ENCODE measurements at regions not wholly inside any gene's neighbourhood (a gene's known extent, or its start where the extent isn't known, plus 50 kb on each side); places are given as distances from the start of the nearest gene placed in this dataset.
"Not testable (repeated sequence)": the region's sequence is repeated elsewhere in the genome, so short reads cannot be mapped to it uniquely, and the experiment has no call there.

DNA sequence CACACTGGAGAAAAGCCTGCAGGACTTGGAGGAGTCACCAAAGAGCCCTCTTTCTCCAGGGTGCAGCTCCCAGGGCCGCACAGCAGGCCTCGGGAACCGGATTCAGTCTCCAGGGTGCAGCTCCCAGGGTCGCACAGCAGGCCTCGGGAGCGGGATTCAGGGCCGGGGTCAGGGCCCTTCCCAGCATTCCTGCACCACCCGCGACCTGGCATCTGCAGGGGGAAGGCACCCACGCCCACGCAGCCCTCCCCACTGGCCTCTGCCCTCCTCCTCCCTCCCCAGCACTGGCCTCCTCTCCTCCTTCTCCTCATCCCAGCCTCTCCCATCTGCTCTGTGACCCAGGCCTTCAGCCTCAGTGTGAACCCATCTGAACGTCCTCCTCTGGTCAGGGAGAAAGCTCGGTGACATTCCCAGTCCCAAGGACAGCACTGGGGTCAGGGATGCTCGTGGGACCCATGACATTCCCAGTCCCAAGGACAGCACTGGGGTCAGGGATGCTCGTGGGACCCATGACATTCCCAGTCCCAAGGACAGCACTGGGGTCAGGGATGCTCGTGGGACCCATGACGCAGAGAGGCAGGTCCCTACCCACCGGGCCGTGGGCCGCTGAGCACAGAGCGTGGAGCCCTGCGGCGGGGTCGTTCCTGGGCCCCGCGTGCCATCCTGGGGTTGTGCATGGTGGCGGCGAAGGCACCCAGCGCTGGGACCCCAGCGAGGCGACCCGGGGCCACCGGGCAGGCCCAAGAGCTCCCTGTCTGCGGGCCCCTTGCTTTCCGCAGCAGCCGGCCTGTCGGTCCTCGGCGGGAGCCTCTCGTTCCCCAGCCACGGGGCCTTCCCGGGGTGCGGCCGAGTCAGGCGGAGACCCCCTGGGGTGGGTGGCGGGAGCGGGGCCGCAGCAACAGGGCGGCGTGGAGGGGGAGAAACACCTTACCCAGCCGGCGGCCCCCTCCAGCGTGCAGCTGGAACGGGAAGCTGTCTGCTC is 550.2 kb upstream of the SALL3 start:
- no peak for DNase-seq

DNA sequence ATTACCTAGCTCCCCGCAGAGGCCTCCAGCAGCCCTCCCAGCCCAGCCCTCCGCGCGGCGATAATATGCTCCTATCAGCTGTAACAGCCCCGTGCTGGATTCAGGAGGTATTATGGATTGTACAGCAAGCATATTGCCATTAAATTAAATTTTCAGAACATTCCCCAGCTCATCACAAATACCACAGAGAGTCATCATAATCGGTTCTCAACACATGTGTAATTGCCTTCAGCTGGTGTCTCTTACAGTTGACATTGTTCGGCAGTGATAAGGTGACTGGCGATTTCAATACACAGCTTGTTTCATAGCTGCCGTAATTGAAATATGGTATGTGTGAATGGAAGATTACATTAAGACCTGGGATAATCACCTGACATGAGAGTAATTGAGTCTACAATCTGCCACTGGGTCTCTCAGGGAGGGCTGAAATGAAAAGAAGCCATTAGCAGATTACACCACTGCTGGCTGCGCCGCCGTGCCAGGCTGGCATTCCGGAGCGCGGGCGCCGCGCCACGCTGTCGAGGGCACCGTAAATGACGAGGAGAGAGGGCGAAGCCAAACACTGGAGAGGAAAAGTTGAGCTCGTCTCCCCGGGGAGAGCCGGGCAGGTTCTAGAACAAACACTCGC is 549.4 kb upstream of the SALL3 start:
- DNase-seq = no peak

DNA sequence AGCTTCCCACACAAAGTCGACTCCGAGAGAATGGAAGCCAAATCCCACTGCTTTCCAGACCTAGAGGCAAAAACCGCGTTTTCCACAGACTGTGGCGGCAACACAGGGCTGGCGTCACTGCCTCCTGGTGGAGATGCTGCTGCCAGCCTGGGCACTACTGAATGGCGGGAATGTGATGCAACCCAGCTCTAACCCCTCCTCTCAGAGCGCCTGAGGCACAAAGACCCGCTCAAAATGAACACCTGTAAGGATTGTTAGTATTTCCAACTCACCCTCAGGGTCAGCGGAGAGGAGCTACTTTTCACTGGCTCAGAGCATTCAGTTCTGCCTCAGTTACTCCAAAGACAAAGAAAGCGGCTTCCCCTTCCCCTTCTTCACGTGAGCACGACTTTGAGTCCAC is 548.0 kb upstream of the SALL3 start:
- no peak for DNase-seq

DNA sequence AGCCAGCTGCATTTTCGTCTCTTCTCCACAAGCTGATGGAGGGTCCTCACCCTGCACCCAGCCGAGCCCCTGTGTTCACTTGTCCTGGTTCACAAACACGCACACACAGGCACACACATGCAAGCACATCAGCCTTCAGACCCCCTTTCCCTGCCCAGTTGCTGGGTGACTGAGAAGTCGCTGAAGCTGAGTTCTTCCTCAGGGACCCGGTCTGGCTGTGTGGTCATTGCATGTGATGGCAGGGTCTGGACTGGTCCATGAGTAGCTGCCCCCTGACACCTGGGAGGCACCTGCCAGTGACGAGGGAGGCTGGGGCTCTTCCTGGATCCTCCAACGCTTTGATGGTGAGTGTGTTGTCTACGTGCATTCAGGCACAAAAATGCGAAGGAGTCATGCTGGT is 546.1 kb upstream of the SALL3 start:
- DNase-seq = no peak

DNA sequence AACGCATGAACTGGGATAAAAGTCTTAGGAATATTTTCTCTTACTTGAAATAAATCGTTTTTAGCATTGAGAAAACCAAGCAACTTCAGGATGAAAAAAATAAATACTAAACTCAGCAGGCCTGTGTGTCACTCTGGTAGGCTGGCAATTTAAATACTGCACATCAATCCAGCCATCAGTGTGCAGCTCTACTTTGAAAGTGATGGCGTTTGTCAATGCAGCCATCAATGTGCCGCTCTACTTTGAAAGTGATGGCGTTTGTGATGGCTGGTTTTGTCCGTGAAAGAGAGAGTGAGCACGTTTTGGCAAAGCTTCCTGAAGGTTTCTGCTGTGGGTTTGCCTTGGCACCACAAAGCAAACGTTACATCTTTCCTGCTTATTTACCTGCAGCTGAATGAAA is 543.5 kb upstream of the SALL3 start:
- no peak for DNase-seq

DNA sequence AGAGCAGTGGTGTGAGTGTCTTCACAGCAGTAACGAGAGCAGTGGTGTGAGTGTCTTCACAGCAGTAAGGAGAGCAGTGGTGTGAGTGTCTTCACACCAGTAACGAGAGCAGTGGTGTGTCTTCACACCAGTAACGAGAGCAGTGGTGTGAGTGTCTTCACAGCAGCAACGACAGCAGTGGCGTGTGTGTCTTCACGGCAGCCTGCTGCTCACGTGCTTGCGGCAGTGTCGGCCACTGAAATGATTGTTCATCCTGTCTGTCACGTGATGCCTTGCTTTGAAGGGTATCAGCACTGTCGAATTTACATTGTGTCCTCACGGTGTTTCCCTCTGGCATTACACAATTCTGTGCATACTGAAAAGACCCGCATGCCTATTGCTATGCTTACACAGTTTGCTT is 541.4 kb upstream of the SALL3 start:
- not testable (repeated sequence) for DNase-seq

DNA sequence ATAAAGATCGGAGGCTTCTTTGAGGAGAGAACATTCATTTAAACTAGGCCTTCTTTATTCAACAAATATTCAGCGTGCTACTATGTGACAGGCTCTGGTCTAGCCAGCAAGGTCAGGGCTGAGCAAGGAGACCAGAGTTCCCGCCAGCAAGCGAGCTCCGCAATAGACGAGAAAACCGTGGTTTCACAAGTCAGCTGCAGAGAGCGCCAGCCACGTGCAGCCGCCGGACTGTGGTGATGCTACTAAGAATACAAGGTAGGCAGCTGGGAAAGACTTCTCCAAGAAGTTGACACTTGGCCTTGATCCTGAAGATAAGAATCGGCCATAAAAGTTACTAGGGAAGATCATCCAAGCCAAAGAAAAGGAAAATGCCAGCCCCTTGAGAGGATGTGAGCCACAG is 533.7 kb upstream of the SALL3 start:
- DNase-seq = no peak

DNA sequence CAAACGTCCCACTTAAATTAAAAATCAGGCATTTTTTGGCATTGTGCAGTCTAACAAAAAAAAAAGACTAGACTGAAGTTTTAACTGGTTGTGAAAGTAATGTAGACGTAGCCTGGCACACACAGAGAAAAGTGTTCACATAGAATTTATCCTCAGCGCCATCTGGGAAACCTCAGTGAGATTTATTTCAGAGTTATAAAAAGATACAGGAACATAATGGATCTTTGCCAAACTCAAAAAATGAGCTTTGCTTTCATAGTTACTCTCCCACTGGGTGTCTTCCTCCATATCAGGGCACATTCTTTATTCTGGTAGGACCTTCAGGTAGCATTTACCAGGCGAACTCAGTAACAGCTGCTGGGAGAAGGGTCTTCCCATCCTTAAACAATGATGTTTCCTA is 532.4 kb upstream of the SALL3 start:
- no peak for DNase-seq

DNA sequence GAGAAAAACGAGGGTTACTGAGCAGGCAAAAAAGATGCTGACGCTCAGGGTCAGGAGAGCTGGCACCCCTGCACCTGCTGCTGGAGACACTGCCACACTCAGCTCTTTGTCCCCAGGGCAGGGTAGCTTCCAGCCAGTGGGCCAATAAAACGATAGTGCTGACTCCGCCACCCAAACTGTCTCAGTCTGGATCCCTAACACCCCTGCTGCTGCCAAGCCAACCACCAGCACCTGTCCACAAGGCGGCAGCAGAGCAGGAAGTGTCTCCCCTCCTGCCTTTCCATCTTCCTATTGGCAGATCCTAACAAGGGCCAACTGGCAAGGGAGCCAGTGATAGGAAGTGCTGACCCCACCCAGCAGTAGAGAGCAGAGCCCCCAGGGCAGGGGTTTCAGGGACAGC is 531.5 kb upstream of the SALL3 start:
- no peak for DNase-seq

DNA sequence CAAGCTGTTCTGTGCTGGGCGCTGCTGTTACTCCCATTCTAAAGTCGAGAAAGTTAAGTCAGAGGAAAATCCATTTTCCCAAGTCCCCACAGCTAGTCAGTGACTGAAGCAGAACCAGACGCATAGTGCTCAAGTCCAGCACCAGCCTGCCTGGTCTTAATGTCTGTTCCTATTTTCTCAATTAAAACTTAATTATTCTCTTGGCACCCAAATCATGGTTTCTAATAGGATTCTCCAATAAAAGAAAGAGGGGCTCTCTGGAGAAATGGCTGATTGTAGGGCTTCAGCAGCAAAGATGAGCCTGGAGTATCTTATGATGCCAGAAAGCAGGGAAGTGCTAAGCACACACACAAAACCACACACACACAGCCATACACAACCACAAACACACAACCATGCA is 531.0 kb upstream of the SALL3 start:
- no peak for DNase-seq

DNA sequence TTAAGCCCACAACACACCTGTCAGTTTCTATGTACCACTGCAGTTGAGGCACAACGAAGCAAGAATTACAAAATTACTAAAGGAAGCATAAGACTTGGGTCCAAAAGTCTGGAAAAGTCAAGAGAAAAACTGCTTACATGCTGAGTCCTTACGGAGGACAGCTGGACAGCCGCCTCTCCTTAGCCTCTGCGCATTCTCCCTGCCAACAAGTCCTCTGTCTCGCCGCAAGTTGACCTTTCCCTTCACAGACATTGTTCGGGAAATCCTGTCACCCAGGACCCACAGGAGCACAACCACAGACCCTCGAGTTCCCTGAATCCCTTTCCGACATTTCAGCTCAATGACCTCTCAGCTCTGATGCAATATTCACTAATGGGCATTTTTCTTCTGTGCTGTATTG is 525.4 kb upstream of the SALL3 start:
- no peak for DNase-seq

DNA sequence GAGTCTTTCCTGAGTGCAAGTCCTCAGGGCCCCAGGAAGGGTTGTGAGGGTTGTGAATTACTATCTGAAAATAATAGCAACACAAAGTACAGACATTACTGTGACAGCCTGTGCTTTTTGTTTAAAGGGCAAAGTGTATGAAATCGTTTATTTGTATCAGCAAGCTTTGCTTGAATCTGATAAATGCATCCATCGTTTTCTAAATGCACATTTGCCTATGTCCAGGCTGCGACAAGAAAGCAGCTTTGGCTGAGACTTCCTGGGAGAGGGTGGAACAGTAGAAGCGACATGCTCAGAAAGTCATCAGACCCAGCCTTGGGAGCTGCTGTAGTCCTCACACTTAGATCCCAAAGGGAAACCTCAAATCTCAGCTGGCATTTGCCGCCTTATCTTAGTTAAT is 524.2 kb upstream of the SALL3 start:
- no peak for DNase-seq

DNA sequence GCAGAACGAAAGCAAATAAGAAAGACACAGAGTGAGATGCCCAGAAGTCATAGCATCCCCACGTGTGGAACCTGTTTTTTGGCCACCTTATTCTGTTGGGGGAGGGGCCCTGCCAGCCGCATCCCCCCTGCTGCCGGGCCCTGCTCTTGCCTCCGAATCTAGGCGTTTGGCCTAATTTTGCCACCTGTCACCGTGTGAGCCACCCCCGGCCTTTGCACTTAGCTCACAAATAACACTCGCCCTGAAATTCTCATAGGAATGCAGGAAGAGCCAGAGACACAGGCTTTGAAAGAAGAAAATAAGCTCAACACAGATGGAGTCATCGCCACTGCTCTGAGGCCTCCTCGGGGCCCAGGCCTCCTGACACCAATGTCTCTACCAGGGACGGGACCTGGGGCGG is 522.6 kb upstream of the SALL3 start:
- no peak for DNase-seq

DNA sequence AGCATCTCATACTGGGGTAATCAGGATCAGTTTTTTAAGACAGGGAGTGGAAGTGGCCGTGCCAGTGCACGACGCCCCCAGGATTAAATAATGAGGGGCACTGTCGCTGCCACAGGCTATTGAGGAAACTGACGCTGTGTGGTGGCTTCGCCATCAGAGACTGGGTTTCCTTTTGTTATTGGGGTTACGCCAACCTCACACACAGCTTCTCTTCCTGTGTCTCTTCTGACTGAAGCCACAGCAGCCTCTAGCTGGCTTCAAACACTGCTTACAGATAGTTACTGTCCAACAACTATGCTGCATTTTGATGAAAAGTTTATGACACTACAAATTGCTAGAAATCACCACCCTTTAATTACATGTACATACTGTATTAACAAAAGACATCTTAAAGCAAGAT is 521.9 kb upstream of the SALL3 start:
- no peak for DNase-seq

DNA sequence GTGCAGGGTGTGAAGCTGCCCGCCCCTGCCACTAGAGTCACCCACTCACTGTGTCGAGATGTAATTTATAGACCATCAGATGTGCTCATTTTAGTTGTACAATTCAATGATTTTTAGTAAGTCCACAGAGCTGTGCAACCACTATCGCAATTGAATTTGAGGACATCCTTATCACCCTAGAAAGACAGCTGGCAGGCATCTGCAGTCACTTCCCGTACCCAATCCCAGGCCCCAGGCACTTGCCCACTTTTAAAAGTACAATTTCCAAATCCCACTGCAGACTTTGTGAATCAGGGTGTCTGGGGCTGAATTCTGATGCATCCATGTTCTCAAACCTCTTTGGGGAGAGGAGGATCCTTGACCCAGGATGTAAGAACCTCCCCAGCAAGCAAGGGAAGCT is 521.3 kb upstream of the SALL3 start:
- DNase-seq = no peak

DNA sequence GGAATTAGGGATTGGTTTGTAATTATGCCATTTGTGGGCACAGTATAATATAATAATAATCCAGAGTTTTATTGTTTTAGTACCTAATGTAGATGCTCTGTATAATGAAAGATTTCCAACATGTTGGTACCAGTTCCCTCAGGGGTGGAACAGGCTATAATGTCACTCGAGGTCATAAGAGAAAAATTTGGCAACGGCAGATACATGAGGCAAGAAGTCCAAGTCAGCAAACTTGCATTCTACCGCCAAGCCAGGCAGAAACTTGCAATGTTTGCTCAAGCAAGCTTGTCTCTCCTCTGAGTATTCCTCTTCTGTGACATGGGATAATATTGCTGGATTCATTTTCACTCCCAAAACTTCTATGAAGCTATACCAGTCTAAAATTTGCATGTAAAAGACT is 520.0 kb upstream of the SALL3 start:
- DNase-seq = no peak

DNA sequence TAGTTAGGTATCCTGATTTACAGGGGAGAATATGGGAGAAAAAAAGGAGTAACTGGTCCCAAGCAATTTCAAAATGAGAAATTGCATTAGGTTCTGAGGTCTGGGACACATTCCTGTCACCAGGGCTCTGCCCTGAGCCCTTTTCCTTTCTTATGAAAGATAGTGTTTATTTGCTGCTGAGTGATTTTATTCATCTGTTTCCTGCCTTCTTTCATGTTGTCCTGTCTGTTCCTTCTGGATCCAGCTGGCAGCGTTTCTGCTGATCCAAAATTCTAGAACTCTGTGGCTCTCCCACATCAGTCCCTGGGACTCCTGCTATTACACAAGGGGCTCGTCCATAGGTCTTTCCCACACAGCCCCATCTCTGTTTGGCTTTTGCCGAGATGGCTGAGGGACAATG is 519.1 kb upstream of the SALL3 start:
- DNase-seq = no peak

DNA sequence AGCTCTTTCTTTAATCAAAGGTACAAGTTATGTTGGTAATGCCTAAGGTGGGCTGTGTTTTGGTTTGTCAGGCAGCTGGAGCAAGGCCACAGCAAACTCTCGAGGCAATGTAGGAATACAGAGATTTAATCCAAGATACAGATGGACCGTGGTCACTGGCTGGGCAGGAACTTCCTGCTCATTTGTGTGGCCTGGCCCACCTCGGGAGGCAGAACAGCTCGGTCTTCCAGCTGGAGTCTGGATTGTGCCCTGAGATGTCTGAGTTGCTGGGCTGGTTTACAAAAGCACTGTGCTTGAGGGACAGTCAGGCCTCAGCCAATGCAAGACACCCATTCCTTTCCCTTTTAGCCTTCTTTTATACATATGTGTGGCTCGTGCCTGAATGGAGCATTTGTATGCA is 506.1 kb upstream of the SALL3 start:
- DNase-seq = no peak

DNA sequence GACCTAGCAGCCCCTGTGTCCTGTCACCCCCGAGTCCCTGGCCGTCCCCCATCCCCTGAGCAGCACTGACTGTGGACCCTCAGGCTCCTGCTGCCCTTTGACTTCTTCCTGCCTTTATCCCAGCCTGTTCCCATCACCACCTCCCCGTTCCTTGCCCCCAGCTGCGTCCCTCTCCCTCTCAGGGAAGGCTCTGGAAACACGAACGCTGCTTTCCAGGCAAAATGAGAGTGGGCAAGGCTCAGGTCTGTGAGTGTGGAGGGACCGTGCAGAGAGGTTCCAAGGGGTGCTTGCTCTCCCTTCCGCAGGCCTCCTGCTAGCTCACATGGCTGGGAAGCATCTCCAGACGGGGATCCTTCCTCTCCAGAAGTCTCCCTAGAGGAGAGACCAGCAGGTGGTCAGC is 501.8 kb upstream of the SALL3 start:
- no peak for DNase-seq

DNA sequence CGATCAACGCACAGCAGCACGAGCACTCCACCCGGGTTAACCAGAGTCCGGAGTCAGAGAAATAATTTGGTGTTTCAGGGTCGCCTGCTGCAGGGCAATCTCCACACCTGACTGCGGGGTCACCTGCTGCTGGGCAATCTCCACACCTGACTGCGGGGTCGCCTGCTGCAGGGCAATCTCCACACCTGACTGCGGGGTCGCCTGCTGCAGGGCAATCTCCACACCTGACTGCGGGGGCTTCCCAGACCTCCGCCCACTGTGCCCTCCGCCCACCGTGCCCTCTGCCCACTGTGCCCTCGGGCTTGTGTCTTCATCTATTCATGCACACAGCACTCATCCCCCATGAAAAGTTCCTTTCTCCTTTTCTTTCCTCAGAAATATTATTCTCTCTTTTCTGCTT is 500.2 kb upstream of the SALL3 start:
- no peak for DNase-seq

DNA sequence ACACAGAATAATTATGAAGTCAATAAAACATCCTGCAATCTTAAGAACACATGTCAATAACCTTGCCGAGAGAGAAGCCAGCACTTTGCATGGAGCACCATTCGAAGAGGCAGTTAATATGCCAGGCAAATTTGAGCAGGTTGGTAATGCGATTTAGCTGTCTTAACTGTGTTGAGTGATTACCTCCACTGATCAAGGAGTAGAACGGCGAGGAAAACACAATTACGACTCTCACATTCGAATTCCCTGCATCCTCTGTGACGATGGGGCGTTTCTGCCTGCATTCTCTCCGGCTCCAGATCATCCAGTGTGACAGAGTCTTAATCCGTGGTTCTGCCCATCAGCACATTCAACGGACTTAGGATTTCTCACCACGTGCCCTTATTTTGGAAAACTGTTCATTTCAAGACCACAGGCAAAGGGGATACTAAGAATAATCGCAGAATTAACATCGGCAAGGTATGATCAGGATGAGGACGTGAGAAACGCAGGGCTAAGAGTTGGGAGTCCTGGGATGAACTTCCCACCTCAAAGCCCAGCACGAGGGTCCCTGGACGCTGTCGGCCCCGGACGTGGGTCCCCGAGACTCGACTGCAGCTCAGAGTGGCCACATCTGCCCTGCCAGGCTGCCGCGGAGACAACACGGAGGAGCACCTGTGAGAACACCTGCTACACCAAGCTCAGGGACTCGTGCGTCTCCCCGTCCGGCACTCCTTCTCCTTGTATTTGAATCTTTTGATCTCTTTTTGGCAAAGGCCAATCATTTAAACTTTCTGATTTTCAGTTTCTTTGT is 499.2 kb upstream of the SALL3 start:
- no peak for DNase-seq

DNA sequence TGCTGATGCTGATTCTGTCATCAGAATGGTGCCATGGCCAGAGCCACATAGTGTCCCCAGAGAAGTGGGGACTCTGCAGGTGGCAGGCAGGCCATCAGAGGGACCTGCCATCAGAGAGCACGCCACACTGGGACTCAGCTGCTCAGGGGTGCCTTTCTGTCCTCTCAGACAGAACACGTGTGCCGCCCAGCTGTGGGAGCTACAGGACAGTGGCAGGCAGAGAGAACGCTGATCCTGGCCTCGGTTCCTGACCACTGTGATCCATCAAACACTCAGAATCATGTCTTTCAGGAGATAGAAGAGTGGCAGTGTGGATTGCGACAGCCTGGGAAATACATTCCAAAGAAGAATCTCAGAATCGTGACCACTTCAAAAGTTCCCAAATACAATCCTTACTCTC is 497.2 kb upstream of the SALL3 start:
- no peak for DNase-seq

DNA sequence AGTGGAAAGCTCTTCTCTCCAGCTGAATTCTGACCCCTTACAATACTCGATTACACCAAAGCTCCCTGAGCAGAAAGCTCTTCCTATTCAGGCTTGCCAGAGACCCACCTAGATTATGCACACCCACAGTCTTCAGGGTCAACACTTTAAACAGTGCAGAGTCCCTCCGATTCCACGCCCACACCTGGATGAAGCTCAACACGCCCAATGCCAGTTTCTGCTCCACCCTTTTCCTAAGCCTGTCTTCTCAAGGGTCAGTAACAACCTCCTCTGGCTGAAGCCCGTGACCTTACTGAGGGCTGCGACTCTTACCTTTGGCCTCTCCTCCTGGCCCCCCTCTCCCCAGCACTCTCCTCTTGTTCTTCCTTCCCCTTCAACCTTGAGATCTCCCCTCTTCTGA is 492.0 kb upstream of the SALL3 start:
- DNase-seq = no peak

All from activated CD4-positive, CD25-positive, alpha-beta regulatory T cell (primary cell).